MM.1S (cell line): ENCODE measurements at regions not wholly inside any gene's neighbourhood (a gene's known extent, or its start where the extent isn't known, plus 50 kb on each side); places are given as distances from the start of the nearest gene placed in this dataset.

Experiments used
- DNase-seq: peaks from one replicate; pipeline ENCODE4 v3.0.0-alpha.2; 2015
- H2AFZ ChIP-seq: fragments of 300-600 bp; sonication (generic); 2 replicates; pipeline ENCODE4 v1.6.0; 2016; ENCODE audit warnings: antibody characterized with exemption, low read length
- H3F3A ChIP-seq: fragments of 300-600 bp; sonication (generic); 2 replicates; pipeline ENCODE4 v1.6.1; 2016; ENCODE audit warnings: mild to moderate bottlenecking, antibody characterized with exemption, low read length, moderate library complexity, mixed read lengths; ENCODE audit not compliant: insufficient read depth
- H3K27ac ChIP-seq: fragments of 300-600 bp; sonication (generic); 2 replicates; pipeline ENCODE4 v1.5.1; 2016; ENCODE audit warnings: mild to moderate bottlenecking, low read length
- H3K27me3 ChIP-seq: fragments of 300-600 bp; sonication (generic); replicated peaks from 2 replicates; pipeline ENCODE4 v1.6.0; 2016; ENCODE audit warnings: low read length; ENCODE audit not compliant: insufficient read depth
- H3K36me3 ChIP-seq: fragments of 300-600 bp; sonication (generic); replicated peaks from 2 replicates; pipeline ENCODE4 v1.6.1; 2016; ENCODE audit warnings: mild to moderate bottlenecking, low read length, mixed read lengths; ENCODE audit not compliant: insufficient read depth
- H3K4me1 ChIP-seq: fragments of 300-600 bp; sonication (generic); 2 replicates; pipeline ENCODE4 v1.6.1; 2016; ENCODE audit warnings: low read length, mixed read lengths
- H3K4me2 ChIP-seq: fragments of 300-600 bp; sonication (generic); 2 replicates; pipeline ENCODE4 v1.6.0; 2016; ENCODE audit warnings: low read depth, low read length
- H3K4me3 ChIP-seq: fragments of 300-600 bp; sonication (generic); 2 replicates; pipeline ENCODE4 v1.5.1; 2016; ENCODE audit warnings: low read length, mixed read lengths
- H3K79me2 ChIP-seq: fragments of 300-600 bp; sonication (generic); 2 replicates; pipeline ENCODE4 v1.6.1; 2016; ENCODE audit warnings: mixed run types, low read length, mixed read lengths
- H3K9ac ChIP-seq: fragments of 300-600 bp; sonication (generic); 2 replicates; pipeline ENCODE4 v1.6.1; 2016; ENCODE audit warnings: low read length, mixed read lengths
- H3K9me2 ChIP-seq: fragments of 300-600 bp; sonication (generic); replicated peaks from 2 replicates; pipeline ENCODE4 v1.6.1; 2016; ENCODE audit warnings: mild to moderate bottlenecking, low read length, mixed read lengths; ENCODE audit not compliant: insufficient read depth
- H3K9me3 ChIP-seq: fragments of 300-600 bp; sonication (generic); replicated peaks from 2 replicates; pipeline ENCODE4 v1.6.1; 2016; ENCODE audit warnings: mild to moderate bottlenecking, low read length, mixed read lengths; ENCODE audit not compliant: insufficient read depth
- H4K20me1 ChIP-seq: fragments of 300-600 bp; sonication (generic); 2 replicates; pipeline ENCODE4 v1.6.1; 2016; ENCODE audit warnings: mild to moderate bottlenecking, low read length, moderate library complexity, mixed read lengths; ENCODE audit not compliant: insufficient read depth
- EZH2 ChIP-seq: fragments of 300-600 bp; sonication (generic); optimal IDR thresholded peaks from 2 replicates; pipeline ENCODE3; 2017; ENCODE audit warnings: low read depth, mild to moderate bottlenecking, antibody characterized with exemption, low read length, mixed read lengths
- EZH2phosphoT487 ChIP-seq: fragments of 300-600 bp; sonication (generic); IDR thresholded peaks from 2 replicates; pipeline ENCODE4 v1.6.1; 2018; ENCODE audit warnings: antibody characterized with exemption, low read length
- TF ChIP-seq, protein P1 (sequence below): fragments of 300-600 bp; sonication (generic); IDR thresholded peaks from 2 replicates; pipeline ENCODE4 v1.5.1; 2016; ENCODE audit warnings: antibody characterized with exemption, low read length, mixed read lengths

DNA sequence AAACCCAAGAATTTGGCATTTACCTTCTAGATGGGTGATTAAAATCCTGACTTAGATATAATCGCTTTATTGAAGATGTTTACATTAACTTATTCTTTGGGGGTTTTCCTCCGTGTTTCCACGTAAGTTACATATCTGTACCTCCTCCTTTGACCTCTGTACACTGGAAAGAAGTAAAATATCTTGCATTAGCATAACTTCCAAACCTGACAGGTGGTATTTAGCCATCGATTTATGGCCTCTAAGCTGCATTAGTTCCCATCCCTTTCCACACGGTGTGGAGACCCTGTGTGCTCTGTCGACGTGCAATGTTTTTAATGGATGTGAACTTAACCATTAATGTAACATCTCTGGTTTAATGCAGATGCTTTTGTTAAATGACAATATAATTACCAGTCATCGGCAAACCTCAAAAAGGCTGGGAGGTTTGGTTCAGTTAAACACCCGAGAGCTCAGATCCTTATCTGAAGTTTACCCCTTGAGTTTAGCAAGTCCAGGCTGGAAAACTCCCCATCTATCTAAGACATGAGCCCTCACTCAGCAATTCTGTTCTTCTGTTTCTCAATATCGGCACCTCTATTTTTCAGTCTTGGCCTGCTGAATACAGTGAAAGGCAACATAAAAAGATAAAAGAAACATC, 295.2 kb downstream of the GATA3 start:
- H3K9me2 ChIP-seq = no peaks in the 10 kb centered on the region
- H3K9ac ChIP-seq = no peak overlapping the region
- H3K36me3 ChIP-seq = no peaks in the 10 kb centered on the region
- no peak overlapping the region for H3K27ac ChIP-seq
- H3F3A ChIP-seq = no peaks in the 10 kb centered on the region
- H3K79me2 ChIP-seq = no peaks in the 10 kb centered on the region
- H3K27me3 ChIP-seq = no peaks in the 10 kb centered on the region
- no peaks in the 10 kb centered on the region for H4K20me1 ChIP-seq
- no peaks in the 10 kb centered on the region for H3K4me1 ChIP-seq
- TF ChIP-seq EZH2phosphoT487 (no peak), EZH2 (no peak)
- TF ChIP-seq, protein P1, sequence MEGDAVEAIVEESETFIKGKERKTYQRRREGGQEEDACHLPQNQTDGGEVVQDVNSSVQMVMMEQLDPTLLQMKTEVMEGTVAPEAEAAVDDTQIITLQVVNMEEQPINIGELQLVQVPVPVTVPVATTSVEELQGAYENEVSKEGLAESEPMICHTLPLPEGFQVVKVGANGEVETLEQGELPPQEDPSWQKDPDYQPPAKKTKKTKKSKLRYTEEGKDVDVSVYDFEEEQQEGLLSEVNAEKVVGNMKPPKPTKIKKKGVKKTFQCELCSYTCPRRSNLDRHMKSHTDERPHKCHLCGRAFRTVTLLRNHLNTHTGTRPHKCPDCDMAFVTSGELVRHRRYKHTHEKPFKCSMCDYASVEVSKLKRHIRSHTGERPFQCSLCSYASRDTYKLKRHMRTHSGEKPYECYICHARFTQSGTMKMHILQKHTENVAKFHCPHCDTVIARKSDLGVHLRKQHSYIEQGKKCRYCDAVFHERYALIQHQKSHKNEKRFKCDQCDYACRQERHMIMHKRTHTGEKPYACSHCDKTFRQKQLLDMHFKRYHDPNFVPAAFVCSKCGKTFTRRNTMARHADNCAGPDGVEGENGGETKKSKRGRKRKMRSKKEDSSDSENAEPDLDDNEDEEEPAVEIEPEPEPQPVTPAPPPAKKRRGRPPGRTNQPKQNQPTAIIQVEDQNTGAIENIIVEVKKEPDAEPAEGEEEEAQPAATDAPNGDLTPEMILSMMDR = no peak
- H3K9me3 ChIP-seq = no peaks in the 10 kb centered on the region
- H3K4me3 ChIP-seq = no peak overlapping the region
- H3K4me2 ChIP-seq = no peak overlapping the region
- no peak overlapping the region for H2AFZ ChIP-seq
- DNase-seq = no peak

DNA sequence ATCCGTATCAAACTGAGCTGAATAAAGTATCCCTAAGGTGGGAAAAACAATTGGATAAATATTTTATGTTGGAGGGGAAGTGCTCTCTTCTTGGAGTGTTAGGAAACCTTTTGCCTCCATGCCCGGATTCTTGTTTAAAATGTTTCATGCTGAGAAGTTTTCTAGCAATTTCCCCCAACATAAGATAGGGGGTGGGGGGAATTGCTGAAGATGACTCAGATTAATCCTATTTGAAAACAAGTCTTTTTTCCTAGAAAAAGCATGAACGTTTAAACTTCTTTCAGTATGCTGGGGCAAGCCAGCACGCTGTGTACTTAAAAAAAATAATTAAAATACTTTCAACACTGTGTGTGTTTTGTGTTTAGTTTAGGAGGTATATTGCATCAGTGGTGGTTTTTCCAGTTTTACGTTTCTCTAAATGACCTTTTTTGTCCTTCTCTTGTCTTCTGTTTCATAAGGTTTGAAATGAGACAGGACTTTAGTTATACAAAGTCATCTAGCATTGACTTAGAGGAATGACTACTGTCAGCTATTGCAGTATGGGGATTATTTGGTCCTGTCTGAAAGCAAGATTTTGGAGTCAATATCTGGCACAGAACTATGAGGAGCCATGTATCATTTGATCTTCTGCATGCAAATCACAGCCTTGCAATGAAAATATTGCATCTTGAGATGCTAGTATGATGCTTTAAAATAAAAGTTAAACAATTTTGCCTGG, 295.9 kb downstream of the GATA3 start:
- DNase-seq = no peak
- no peak overlapping the region for H2AFZ ChIP-seq
- H3K36me3 ChIP-seq = no peaks in the 10 kb centered on the region
- no peak overlapping the region for H3K4me2 ChIP-seq
- H3K4me3 ChIP-seq = no peak overlapping the region
- H4K20me1 ChIP-seq = no peaks in the 10 kb centered on the region
- no peaks in the 10 kb centered on the region for H3K4me1 ChIP-seq
- H3K9me2 ChIP-seq = no peaks in the 10 kb centered on the region
- H3K27me3 ChIP-seq = no peaks in the 10 kb centered on the region
- no peaks in the 10 kb centered on the region for H3K9me3 ChIP-seq
- TF ChIP-seq EZH2 (no peak), EZH2phosphoT487 (no peak)
- TF ChIP-seq, protein P1 = no peak
- no peak overlapping the region for H3K27ac ChIP-seq
- H3F3A ChIP-seq = no peaks in the 10 kb centered on the region
- no peaks in the 10 kb centered on the region for H3K79me2 ChIP-seq
- no peak overlapping the region for H3K9ac ChIP-seq

DNA sequence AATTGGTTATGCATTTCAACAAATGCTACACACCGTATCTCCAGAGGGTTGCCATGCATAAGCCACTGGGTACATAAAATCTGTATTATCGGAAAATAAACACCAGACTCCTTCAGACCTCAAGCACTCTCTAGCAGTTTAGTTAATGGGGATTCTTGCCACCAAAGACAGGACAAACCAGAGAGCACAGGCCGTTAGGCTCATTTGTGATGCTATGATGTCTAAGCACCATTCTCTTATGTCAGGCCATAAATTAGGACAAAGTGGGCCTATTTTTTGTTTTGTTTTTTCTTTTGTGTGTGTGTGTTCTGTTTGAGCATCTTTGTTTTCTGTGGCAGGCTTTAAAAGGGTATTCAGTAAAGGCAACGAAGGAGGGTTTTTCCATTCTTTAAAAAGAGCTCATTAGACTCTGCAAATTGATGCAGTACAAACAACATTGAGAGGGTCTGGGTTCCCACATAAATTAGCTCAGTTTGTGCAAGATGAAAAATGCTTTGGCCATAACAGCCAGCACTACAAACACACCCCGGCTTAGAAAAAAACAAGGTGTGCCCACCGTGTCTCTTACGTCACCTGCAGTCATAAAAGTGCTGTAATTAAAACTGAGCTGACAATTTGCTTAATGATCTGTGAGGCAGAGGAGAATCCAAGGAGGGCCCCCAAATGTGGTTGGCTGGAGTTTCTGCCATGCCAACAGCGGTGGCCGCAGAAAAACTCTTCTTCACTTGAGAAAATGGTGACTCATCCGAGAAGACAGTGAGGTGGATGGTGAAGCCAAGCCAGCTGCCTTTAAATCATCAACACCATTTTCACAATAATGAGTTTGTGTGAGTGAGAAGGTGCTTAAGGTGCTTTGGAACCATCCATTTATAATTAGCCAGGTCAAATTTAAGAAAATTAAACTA, 297.9 kb downstream of the GATA3 start:
- no peaks in the 10 kb centered on the region for H3K27me3 ChIP-seq
- H2AFZ ChIP-seq = no peak overlapping the region
- H3K4me3 ChIP-seq = no peak overlapping the region
- no peak for DNase-seq
- TF ChIP-seq EZH2phosphoT487 = no peak
- no peak for TF ChIP-seq EZH2
- TF ChIP-seq, protein P1 = no peak
- H3K9me3 ChIP-seq = no peaks in the 10 kb centered on the region
- no peak overlapping the region for H3K27ac ChIP-seq
- H3K4me1 ChIP-seq = no peaks in the 10 kb centered on the region
- no peaks in the 10 kb centered on the region for H3K9me2 ChIP-seq
- no peaks in the 10 kb centered on the region for H3F3A ChIP-seq
- no peak overlapping the region for H3K4me2 ChIP-seq
- no peaks in the 10 kb centered on the region for H4K20me1 ChIP-seq
- H3K36me3 ChIP-seq = no peaks in the 10 kb centered on the region
- H3K9ac ChIP-seq = no peak overlapping the region
- H3K79me2 ChIP-seq = no peaks in the 10 kb centered on the region
